Ovary (tissue), 7 donors: ENCODE measurements at regions not wholly inside any gene's neighbourhood (a gene's known extent, or its start where the extent isn't known, plus 50 kb on each side); places are given as distances from the start of the nearest gene placed in this dataset.

Source experiments
- DNase-seq, 5 donors: peaks; one replicate each; pipeline ENCODE4 v3.0.0-alpha.2; 2019 to 2020
- H3K27ac ChIP-seq, 2 donors: fragments of 200-600 bp; one replicate each; pipeline versions ENCODE4 v1.5.1 to v1.8.0; 2019 to 2022
- H3K27me3 ChIP-seq: fragments of 200-600 bp; one replicate; pipeline ENCODE4 v1.8.0; 2022
- H3K36me3 ChIP-seq: fragments of 200-600 bp; sonication (generic); one replicate; pipeline ENCODE4 v1.5.1; 2019
- H3K4me1 ChIP-seq: one replicate; pipeline ENCODE4 v1.8.1; 2013; ENCODE audit warnings: mild to moderate bottlenecking, moderate library complexity; ENCODE audit not compliant: insufficient read depth
- H3K4me3 ChIP-seq: fragments of 200-600 bp; sonication (generic); one replicate; pipeline ENCODE4 v1.5.1; 2017
- H3K9me3 ChIP-seq, 2 donors: fragments of 200-600 bp in 1 of 2; sonication (generic) in 1 of 2; one replicate each; pipeline versions ENCODE4 v1.5.1 to v1.8.1; 2013 to 2019; ENCODE audit warnings: mild to moderate bottlenecking in 1 of 2, moderate library complexity in 1 of 2
- CTCF ChIP-seq, 3 donors: fragments of 450-650 bp in 2 of 3; fragments of 200-600 bp in 1 of 3; IDR thresholded peaks; one replicate each; pipeline versions ENCODE4 v1.5.1 to v1.8.0; 2016 to 2022; ENCODE audit warnings: antibody characterized with exemption in 3 of 3, mild to moderate bottlenecking in 1 of 3
- EP300 ChIP-seq: sonication (generic); formaldehyde crosslinking; IDR thresholded peaks from one replicate; pipeline ENCODE4 v1.6.1; 2017; ENCODE audit warnings: antibody characterized with exemption
- POLR2A ChIP-seq: fragments of 450-650 bp; IDR thresholded peaks from one replicate; pipeline ENCODE4 v1.6.1; 2017; ENCODE audit warnings: antibody characterized with exemption, mild to moderate bottlenecking, moderate library complexity
- WGBS, 3 donors: extraction: QIAGEN DNeasy Blood & Tissue Kit in 1 of 3; methylation state at CpG; one replicate each; pipeline versions ENCODE4 v1.1.5 to v1.1.7; 2013 to 2017; 5-methylcytosine and 5-hydroxymethylcytosine counted together
- intact Hi-C, 4 donors: fragments of 100-400 bp; cut with DNase I; formaldehyde crosslinking; loops; one replicate each; pipeline versions ENCODE4 v1.11.0 to v1.15.1; 2022 to 2023
- donor health status: DM: no; HTN: no; CAD: no; lungs with moderate emphysema.
- donor health status: DM: no; HTN: no; CAD: no.
- donor health status: Bipolar disorder and iron deficiency.
- donor health status: DM: no; HTN: no; CAD: no.
- donor health status: DM: yes; HTN: yes; CAD: no.

GRCh38 chr5:107325866-107326265, 344.9 kb downstream of the EFNA5 start:
- H3K27me3 ChIP-seq = no peaks in the 10 kb centered on the region
- H3K4me1 ChIP-seq = no peaks in the 10 kb centered on the region
- H3K4me3 ChIP-seq = no peak overlapping the region
- intact Hi-C loops = no loop called here
- H3K27ac ChIP-seq = no peak overlapping the region
- TF ChIP-seq POLR2A (no peak), EP300 (no peak), CTCF (IDR thresholded peaks at IDR 0.05) (no peak)
- H3K9me3 ChIP-seq = no peaks in the 10 kb centered on the region
- WGBS, 3 donors = 94 to 98% (median 95%) methylated on average over 4 of the region's 4 CpGs
- no peak for DNase-seq
- H3K36me3 ChIP-seq = no peaks in the 10 kb centered on the region

GRCh38 chr5:107324809-107325208, 345.9 kb downstream of the EFNA5 start:
- no peak for DNase-seq
- no peaks in the 10 kb centered on the region for H3K9me3 ChIP-seq
- H3K27me3 ChIP-seq = no peaks in the 10 kb centered on the region
- H3K4me3 ChIP-seq = no peak overlapping the region
- intact Hi-C loops = no loop called here
- no peaks in the 10 kb centered on the region for H3K4me1 ChIP-seq
- TF ChIP-seq EP300 (no peak), POLR2A (no peak)
- H3K36me3 ChIP-seq = no peaks in the 10 kb centered on the region
- no peak overlapping the region for H3K27ac ChIP-seq

- Histone ChIP-seq H3K27ac (no peak overlapping the region), H3K4me1 (no peaks in the 10 kb centered on the region), H3K4me3 (no peak overlapping the region), H3K27me3 (no peaks in the 10 kb centered on the region), H3K9me3 (no peaks in the 10 kb centered on the region), H3K36me3 (no peaks in the 10 kb centered on the region)
- TF ChIP-seq CTCF (IDR thresholded peaks at IDR 0.05) (no peak), EP300 (no peak), POLR2A (no peak)
- intact Hi-C loops = no loop called here
- DNase-seq = no peak
- 80 to 91% (median 86%) methylated on average over 1 of the region's 1 CpG for WGBS, 3 donors
Observed at GRCh38 chr5:107324071-107324470, 346.7 kb downstream of the EFNA5 start.

DNA sequence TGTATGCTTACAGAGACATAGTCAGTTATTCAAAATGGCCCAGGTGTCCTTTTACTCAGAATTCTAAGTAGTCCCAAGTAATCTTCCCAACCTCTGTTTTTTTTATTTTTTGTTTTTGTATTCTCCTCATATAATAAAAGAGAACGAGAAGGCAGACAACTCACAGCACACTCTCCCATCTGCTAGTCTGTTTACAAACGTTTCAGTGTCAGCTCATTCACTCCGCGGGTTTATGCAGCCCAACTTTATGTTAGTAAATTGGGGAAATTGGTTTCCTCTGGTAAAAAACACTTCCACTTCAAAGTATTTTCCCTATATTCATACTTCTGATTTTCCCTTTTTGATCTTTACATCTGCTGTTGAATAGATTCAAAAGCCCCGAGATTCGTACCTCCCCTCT, 347.2 kb downstream of the EFNA5 start:
- H3K9me3 ChIP-seq = no peaks in the 10 kb centered on the region
- WGBS, 3 donors = 88 to 92% (median 89%) methylated on average over 6 of the region's 6 CpGs
- H3K4me3 ChIP-seq = no peak overlapping the region
- no peaks in the 10 kb centered on the region for H3K27me3 ChIP-seq
- H3K36me3 ChIP-seq = no peaks in the 10 kb centered on the region
- intact Hi-C loops = no loop called here
- H3K27ac ChIP-seq = no peak overlapping the region
- H3K4me1 ChIP-seq = no peaks in the 10 kb centered on the region
- no peak for TF ChIP-seq CTCF (IDR thresholded peaks at IDR 0.05)
- no peak for TF ChIP-seq EP300
- no peak for TF ChIP-seq POLR2A
- DNase-seq = no peak

GRCh38 chr5:107322936-107323335, 347.8 kb downstream of the EFNA5 start:
- Histone ChIP-seq H3K4me1 (no peaks in the 10 kb centered on the region), H3K27ac (no peak overlapping the region), H3K9me3 (no peaks in the 10 kb centered on the region), H3K36me3 (no peaks in the 10 kb centered on the region), H3K4me3 (no peak overlapping the region), H3K27me3 (no peaks in the 10 kb centered on the region)
- intact Hi-C loops = no loop called here
- WGBS, 3 donors = 80 to 86% (median 81%) methylated on average over 5 of the region's 5 CpGs
- no peak for DNase-seq
- TF ChIP-seq EP300 (no peak), POLR2A (no peak)

GRCh38 chr5:107321906-107322305, 348.8 kb downstream of the EFNA5 start:
- no peaks in the 10 kb centered on the region for H3K9me3 ChIP-seq
- H3K4me3 ChIP-seq = no peak overlapping the region
- H3K27me3 ChIP-seq = no peaks in the 10 kb centered on the region
- no peak for DNase-seq
- H3K36me3 ChIP-seq = no peaks in the 10 kb centered on the region
- 84 to 90% (median 88%) methylated on average over 1 of the region's 1 CpG for WGBS, 3 donors
- intact Hi-C loops = no loop called here
- H3K4me1 ChIP-seq = no peaks in the 10 kb centered on the region
- TF ChIP-seq CTCF (IDR thresholded peaks at IDR 0.05) = no peak
- no peak for TF ChIP-seq POLR2A
- no peak for TF ChIP-seq EP300
- no peak overlapping the region for H3K27ac ChIP-seq
